Erythroblast (primary cell): ENCODE measurements at regions not wholly inside any gene's neighbourhood (a gene's known extent, or its start where the extent isn't known, plus 50 kb on each side); places are given as distances from the start of the nearest gene placed in this dataset.

Experiments used
- GATA1 ChIP-seq: IDR thresholded peaks from 2 replicates; pipeline ENCODE4 v1.6.1; 2011; ENCODE audit warnings: low read depth, mild to moderate bottlenecking, control low read depth, low read length, moderate library complexity
- POLR2A ChIP-seq: IDR thresholded peaks from 2 replicates; pipeline ENCODE4 v1.6.1; 2011; ENCODE audit warnings: mild to moderate bottlenecking, low read length

GRCh38 chr12:94848966-94849365 is 154.5 kb downstream of the NDUFA12 start:
- TF ChIP-seq POLR2A: no peak
- TF ChIP-seq GATA1: no peak
